ENCODE measurements at regions not wholly inside any gene's neighbourhood (a gene's known extent, or its start where the extent isn't known, plus 50 kb on each side); places are given as distances from the start of the nearest gene placed in this dataset.
"Not testable (repeated sequence)": the region's sequence is repeated elsewhere in the genome, so short reads cannot be mapped to it uniquely, and the experiment has no call there.

- DNase-seq (ENCODE audit: low read depth in 2 of 2): peak; percentile 64 to 66
Observed at GRCh38 chr16:22436823-22437652, 62.6 kb upstream of the CDR2 start.

GRCh38 chr16:22436326-22436822 lies 62.0 kb upstream of the CDR2 start:
- not testable (repeated sequence) for DNase-seq (ENCODE audit: low read depth in 2 of 2)

- not testable (repeated sequence) for DNase-seq (ENCODE audit: low read depth in 2 of 2)
Observed at GRCh38 chr16:22431314-22431713, 56.9 kb upstream of the CDR2 start.

GRCh38 chr16:22428654-22429053 lies 54.2 kb upstream of the CDR2 start:
- DNase-seq (ENCODE audit: low read depth in 2 of 2): no peak

GRCh38 chr16:22427556-22427955 lies 53.1 kb upstream of the CDR2 start:
- no peak for DNase-seq (ENCODE audit: low read depth in 2 of 2)

GRCh38 chr16:22425847-22426246 lies 51.4 kb upstream of the CDR2 start:
- DNase-seq (ENCODE audit: low read depth in 2 of 2): no peak

GRCh38 chr16:22425036-22425801 lies 50.8 kb upstream of the CDR2 start:
- DNase-seq (ENCODE audit: low read depth in 2 of 2): no peak

GRCh38 chr16:22424161-22424937 lies 49.9 kb upstream of the CDR2 start:
- no peak for DNase-seq (ENCODE audit: low read depth in 2 of 2)

Data from stimulated activated CD8-positive, alpha-beta memory T cell treated with anti-CD3 and anti-CD28 coated beads, Interleukin-15, amount 100 ng/mL, for 48 hours (primary cell).